HEK293 (cell line): ENCODE measurements at regions not wholly inside any gene's neighbourhood (a gene's known extent, or its start where the extent isn't known, plus 50 kb on each side); places are given as distances from the start of the nearest gene placed in this dataset.

ENCODE experiments used
- BCL11B ChIP-seq: fragments of 450-650 bp; formaldehyde crosslinking; IDR thresholded peaks from 2 replicates; pipeline ENCODE4 v1.5.1; 2016; ENCODE audit warnings: low read depth, missing biosample characterization, missing genetic modification characterization
- CTCF ChIP-seq: fragments of 450-650 bp; formaldehyde crosslinking; IDR thresholded peaks from 2 replicates; pipeline ENCODE4 v1.5.1; 2016; ENCODE audit warnings: missing biosample characterization, missing genetic modification characterization
- SP2 ChIP-seq: fragments of 450-650 bp; formaldehyde crosslinking; IDR thresholded peaks from 2 replicates; pipeline ENCODE4 v1.5.1; 2016; ENCODE audit warnings: missing biosample characterization, missing genetic modification characterization
- ZBTB21 ChIP-seq: fragments of 450-650 bp; formaldehyde crosslinking; IDR thresholded peaks from 2 replicates; pipeline ENCODE4 v1.5.1; 2017; ENCODE audit warnings: missing biosample characterization, missing genetic modification characterization
- ZNF791 ChIP-seq: fragments of 450-650 bp; formaldehyde crosslinking; IDR thresholded peaks from 2 replicates; pipeline ENCODE4 v1.5.1; 2016; ENCODE audit warnings: missing biosample characterization, missing genetic modification characterization
- ZSCAN30 ChIP-seq: fragments of 450-650 bp; IDR thresholded peaks from 2 replicates; pipeline ENCODE4 v1.5.1; 2018; ENCODE audit warnings: missing biosample characterization, mild to moderate bottlenecking, missing genetic modification characterization, moderate library complexity

- TF ChIP-seq ZBTB21 (tag by site-specific recombination) (no peak), CTCF (tag by site-specific recombination) (no peak), ZSCAN30 (tag by site-specific recombination) (no peak), SP2 (no peak), ZNF791 (tag by site-specific recombination) (no peak), BCL11B (tag by site-specific recombination) (no peak)
These were observed 881.5 kb downstream of the BRINP3 start for GRCh38 chr1:189596197-189596596.
